GM18517 (cell line): ENCODE measurements at regions not wholly inside any gene's neighbourhood (a gene's known extent, or its start where the extent isn't known, plus 50 kb on each side); places are given as distances from the start of the nearest gene placed in this dataset.
"Not testable (repeated sequence)": the region's sequence is repeated elsewhere in the genome, so short reads cannot be mapped to it uniquely, and the experiment has no call there.

Experiments used
- ATAC-seq: cut with Tn5 transposase; IDR thresholded peaks from one replicate; pipeline ENCODE4 v1.9.1; 2021; ENCODE audit warnings: mild to moderate bottlenecking, moderate library complexity; ENCODE audit not compliant: unreplicated experiment

GRCh38 chr12:38477340-38478090 lies 160.9 kb downstream of the ALG10B start:
- no peak for ATAC-seq

DNA sequence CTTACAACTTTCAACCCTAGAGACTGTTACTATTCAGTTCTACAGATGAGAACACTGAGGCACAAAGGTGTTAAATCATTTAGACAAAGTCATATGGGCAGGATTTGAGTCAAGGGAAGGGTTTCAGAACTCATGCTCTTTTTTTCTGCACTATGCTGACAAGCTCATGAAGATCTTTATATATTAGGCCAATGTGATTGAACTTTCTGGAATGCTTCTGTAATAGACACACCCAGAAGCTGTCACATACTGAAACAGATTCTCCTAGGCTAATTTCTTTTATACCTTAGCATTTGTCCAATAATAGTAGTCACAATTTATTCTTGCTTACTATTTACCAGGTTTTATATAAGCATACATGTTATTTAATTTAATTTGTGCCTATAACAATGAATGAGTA lies 164.0 kb downstream of the ALG10B start:
- no peak for ATAC-seq

DNA sequence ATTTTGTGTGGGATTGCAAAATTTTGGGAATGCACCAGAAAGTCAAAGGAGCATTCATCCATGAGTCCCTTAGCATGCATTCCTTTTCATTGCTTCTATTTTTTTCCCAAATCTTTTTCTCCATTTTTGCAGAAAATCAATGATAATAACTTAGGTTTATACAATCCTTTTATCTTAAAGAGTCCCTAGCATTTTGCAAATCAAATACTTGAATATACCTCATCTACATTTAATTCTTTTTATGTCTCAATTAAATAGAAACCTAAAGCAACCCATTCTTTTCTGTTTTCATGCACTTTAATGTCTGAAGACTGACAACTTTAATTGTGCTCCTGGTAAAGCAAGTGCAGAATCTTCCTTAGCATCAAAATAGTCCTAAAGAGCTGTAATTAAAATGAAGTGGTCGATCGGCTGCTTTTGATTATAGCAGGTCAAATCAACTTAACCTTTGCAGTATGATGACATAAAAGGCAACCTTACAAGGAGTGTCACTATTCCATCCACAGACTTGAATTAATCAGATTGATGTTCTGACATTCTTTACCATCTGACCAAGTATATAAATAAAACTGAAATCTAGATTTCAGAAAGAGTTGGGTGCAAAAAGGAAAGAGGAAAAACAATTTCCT lies 168.4 kb downstream of the ALG10B start:
- ATAC-seq: no peak

DNA sequence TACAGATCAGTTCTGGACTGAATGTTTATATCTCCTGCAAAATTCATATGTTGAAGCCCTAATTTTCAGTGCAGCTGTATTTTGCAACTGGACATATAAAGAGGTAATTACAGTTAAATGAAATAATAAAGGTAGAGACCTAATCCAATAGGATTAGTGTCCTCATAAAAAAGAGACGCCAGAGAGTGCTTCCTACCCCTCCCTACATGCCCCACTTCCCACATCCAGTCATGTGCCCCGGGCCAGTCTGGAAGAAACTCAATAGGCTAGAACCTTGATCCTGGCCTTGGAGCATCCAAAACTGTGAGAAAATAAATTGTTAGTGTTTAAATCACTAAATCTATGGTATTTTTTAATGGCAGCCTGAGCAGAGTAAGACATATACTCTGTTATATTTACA lies 172.3 kb downstream of the ALG10B start:
- no peak for ATAC-seq

DNA sequence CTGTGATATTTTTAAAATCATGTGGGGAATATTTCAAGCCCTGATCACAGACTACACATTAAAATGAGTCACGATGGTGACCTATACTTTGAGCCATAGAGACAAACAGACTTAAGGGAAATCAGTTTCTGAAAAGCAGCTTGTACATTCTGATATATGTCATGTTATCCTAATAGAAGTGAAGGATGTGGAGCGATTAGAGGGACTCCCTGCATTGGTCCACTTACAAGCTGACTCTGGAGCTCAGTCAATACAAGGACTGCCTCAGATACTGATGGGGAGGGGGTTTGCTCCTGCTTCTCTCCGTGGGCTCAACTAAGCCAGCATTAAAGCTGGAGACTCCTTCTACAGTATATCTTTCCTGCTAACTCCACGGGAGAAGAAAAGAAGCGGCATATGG lies 173.5 kb downstream of the ALG10B start:
- ATAC-seq: no peak

DNA sequence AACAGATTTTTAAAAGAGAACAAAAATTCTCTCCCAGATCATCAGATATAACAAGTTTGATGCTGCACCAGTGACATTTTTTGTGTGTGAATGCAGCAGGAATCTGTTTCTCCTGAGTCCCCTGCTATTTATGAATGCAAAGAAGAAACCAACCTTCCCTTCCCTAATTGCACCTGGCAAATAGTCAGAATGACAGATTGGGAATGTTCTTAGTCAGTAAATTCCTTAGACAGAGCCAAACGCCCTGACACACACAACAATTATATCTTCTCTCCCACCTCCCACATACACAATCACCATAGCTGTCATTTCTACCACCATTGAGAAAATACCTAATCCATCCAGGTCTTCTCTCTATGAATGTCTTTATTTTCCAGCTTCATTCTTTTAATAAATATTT lies 174.4 kb downstream of the ALG10B start:
- no peak for ATAC-seq

GRCh38 chr12:38501481-38501880 lies 184.9 kb downstream of the ALG10B start:
- ATAC-seq: no peak

DNA sequence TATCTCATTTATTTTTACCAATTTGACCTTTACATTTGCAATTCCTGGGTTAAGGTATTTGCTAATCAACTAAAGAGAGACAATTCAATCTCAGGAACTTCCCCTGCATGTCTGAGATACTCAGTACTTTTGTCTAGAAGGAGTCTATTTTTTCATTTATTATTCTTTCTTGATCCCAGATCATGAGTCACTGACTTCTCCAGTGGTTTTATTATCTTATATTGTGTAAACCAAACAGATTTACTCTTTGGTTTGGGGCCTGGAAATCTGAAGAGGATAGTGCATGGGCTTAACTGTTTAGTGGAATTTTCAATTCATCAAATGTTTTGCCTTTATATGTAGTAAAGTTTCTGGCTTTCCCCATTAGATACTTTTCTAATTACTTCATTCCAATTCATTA lies 185.4 kb downstream of the ALG10B start:
- ATAC-seq: no peak

- no peak for ATAC-seq
These were observed 185.8 kb downstream of the ALG10B start for GRCh38 chr12:38502415-38502814.

DNA sequence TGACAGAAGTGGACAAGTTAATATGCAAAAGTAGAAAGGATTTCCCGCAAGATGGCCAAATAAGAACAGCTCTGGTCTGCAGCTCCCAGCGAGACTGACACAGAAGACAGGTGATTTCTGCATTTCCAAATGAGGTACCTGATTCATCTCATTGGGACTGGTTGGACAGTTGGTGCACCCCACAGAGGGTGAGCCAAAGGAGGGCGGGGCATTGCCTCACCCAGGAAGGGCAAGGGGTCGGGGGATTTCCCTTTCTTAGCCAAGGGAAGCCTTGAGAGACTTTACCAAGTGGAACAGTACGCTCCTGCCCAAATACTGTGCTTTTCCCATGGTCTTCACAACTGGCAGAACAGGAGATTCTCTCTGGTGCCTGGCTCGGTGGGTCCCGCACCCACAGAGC lies 191.3 kb downstream of the ALG10B start:
- ATAC-seq: no peak

GRCh38 chr12:38508246-38508645 lies 191.7 kb downstream of the ALG10B start:
- ATAC-seq: no peak

- ATAC-seq: no peak
These were observed 199.3 kb downstream of the ALG10B start for GRCh38 chr12:38515912-38516311.

- ATAC-seq: no peak
These were observed 199.8 kb downstream of the ALG10B start for GRCh38 chr12:38516418-38516817.

- no peak for ATAC-seq
These were observed 207.3 kb downstream of the ALG10B start for GRCh38 chr12:38523920-38524319.

GRCh38 chr12:38527631-38528030 lies 211.1 kb downstream of the ALG10B start:
- no peak for ATAC-seq

DNA sequence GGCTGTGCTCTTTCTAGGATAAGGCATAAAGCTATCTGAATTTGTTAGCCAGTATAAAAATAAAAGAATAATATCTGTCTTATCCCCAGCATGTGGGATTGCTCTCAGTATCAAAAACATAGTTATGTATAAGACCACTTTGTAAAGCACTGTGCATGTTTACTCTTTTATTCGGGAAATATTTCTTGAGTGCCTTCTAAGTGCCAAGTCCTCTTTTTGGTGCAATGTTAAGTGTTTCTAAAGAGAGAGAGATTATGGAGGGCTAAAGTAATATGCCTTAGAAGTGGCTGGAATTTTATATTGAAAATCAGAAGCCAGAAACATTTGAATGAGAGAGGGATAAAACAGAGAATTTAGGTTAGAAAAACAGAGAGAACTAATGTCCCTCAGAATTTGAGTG lies 212.0 kb downstream of the ALG10B start:
- ATAC-seq: no peak

DNA sequence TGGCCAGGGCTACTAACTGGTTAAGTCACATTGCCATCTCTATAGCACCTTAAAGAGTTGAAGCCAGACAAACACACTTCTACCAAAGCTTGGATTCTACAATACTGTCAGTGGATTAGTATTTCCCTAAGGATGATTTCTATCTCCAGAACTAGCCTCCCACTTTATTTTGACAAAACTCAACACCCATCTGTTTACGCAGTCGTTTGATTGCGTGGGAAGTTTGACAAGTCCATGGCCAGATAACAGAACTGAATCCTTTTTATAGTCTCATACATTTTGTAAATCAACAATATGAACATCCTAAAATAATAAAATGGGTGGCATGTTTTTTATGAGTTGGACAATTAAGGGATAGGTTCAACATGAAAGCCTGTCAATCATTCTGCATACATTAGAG lies 212.7 kb downstream of the ALG10B start:
- ATAC-seq: not testable (repeated sequence)

- no peak for ATAC-seq
These were observed 221.7 kb downstream of the ALG10B start for GRCh38 chr12:38538319-38538718.

DNA sequence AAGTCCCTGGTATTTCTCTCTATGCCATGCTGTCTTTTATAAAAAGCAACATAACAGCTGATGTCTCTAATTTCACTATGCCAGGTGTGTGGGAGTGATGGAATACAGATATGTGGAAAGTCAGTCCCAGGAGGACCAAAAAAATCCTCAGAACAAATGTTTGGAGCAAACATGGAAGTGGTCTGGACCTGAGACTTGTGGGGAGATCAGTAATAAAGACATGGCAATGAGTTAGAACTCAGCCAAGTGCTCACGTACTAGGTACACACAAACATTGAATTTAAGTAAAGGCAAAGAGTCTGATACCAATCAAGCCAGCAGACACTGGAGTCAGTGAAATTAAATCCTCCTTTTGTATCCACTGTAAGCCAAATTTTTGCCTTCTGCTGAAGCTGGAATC lies 223.6 kb downstream of the ALG10B start:
- ATAC-seq: no peak

- ATAC-seq: no peak
These were observed 225.3 kb downstream of the ALG10B start for GRCh38 chr12:38541849-38542248.

GRCh38 chr12:38543151-38543550 lies 226.6 kb downstream of the ALG10B start:
- ATAC-seq: no peak

GRCh38 chr12:38544330-38545066 lies 227.9 kb downstream of the ALG10B start:
- no peak for ATAC-seq
